GM11168 (cell line): ENCODE measurements at regions not wholly inside any gene's neighbourhood (a gene's known extent, or its start where the extent isn't known, plus 50 kb on each side); places are given as distances from the start of the nearest gene placed in this dataset.

Experiments used
- in situ Hi-C: fragments of 300-500 bp; cut with MboI; formaldehyde crosslinking; loops from one replicate; pipeline ENCODE4 v1.12.0; 2022; ENCODE audit warnings: low sequenced_read_pairs; ENCODE audit not compliant: unreplicated experiment

- in situ Hi-C loops = no loop called here
These were observed 1068.0 kb downstream of the NR2F1-AS1 start for GRCh38 chr5:92513067-92513466.

DNA sequence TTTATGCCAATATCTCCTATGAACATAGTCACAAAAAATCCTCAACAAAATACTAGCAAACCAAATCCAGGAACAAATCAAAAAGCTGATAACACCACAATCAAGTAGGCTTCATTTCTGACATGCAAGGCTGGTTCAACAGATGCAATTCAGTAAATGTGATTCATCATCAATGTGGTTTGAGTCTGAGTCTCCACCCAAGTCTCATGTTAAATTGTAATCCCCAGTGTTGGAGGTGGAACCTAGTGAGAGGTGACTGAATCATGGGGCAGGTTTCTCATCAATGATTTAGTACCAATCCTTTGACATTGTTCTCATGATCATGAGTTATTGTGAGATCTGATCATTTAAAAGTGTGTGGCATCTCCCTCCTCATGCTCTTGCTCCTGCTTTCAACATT, 1072.7 kb downstream of the NR2F1-AS1 start:
- in situ Hi-C loops = no loop called here

- in situ Hi-C loops = no loop called here
These were observed 1075.1 kb downstream of the NR2F1-AS1 start for GRCh38 chr5:92505925-92506324.

DNA sequence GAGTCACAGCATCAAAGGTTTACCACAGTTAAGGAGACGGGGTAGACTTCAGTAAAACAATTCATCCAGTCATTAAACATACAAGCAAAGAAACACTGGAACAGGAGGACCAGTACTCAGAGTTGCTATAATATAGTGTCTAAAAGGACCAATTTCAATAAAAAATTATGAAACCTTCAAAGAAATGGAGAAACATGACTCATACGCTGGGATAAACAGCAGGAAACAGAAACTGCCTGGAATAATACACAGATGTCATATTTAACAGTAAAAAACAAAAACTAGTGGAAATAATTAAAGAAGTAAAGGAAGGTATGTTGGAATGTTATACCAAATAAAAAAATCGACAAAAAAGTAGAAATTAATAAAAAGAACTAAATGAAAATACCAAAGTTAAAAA, 1075.9 kb downstream of the NR2F1-AS1 start:
- in situ Hi-C loops = no loop called here

- in situ Hi-C loops = no loop called here
These were observed 1076.7 kb downstream of the NR2F1-AS1 start for GRCh38 chr5:92504346-92504745.

DNA sequence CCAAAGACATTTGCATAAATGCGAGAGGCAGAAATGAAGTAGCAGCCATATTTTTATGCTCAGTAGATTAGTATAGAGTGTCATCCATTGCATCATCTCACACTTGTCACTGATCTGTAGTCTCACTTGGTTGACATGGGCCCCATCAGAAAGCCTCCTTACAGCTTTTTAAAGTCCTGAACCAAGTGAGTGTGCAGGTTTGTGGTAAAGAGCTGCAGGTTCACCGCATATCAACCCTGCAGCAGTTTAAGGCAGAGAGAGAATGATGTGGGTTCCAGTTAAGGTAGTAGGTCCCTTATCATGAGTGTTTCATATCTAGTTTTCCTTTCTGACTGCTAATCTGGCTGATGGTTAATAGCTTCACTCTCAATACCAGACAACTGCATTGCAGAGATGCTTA, 1080.3 kb downstream of the NR2F1-AS1 start:
- in situ Hi-C loops = no loop called here

- in situ Hi-C loops = no loop called here
These were observed 1084.5 kb downstream of the NR2F1-AS1 start for GRCh38 chr5:92496545-92496944.

DNA sequence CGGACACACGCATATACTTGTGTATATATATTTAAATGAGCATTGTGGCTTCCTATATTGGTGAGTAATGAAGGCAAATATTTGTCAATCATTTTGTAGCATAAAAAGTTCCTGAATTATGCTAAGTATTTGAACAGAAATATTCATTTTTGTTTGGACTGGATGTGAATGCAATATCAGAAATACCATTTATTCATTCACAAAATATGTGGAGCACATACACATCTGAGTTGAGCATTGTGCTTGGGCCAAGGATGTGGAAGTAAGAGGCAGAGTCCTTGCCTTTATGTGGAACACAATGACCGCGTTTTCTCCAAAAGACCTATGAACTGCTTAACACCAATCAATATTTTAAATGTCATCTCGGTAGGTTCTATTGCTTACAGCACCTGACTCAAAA, 1086.5 kb downstream of the NR2F1-AS1 start:
- in situ Hi-C loops = no loop called here

DNA sequence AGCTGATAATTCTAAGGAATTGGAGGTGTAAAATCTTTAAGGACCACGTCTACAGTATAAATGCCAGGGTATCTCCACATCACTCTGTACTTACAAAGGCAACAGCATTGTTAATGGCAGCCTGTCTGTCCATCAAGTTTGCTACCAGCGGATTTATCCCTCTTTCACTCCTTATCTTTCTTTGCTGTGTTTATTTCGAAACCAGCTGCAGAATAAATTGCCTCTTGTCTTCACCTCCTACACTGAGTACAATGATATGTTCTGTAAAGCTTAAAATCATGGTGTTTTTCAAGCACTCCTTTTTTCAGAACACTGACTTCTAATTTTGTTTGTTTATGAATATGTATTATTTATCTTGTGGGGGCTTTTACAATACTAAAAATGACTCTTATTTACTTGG, 1088.1 kb downstream of the NR2F1-AS1 start:
- in situ Hi-C loops = no loop called here

- in situ Hi-C loops = no loop called here
These were observed 1096.5 kb downstream of the NR2F1-AS1 start for GRCh38 chr5:92484484-92484883.

- in situ Hi-C loops = no loop called here
These were observed 1090.0 kb upstream of the ARRDC3 start for GRCh38 chr5:92472981-92473566.

GRCh38 chr5:92471861-92472260, 1088.7 kb upstream of the ARRDC3 start:
- in situ Hi-C loops = no loop called here

DNA sequence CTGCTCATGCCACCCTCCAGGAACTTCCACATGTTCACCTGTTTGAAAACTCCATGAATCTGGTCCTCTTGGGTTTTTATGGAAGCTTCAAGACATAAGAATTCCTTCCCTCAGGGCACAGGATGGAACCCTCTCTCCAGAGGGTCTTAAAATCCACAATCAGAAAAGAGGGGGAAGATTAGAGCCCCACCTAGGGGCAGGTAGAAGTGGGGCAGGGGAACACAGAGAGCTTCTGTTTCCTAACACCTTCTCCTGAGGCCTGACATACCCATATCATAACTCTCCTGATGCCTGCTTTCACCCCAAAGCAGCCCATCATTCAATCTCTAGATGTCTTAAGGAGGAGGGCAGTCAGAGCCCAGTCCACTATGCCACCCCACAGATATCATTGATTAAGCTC, 1087.7 kb upstream of the ARRDC3 start:
- in situ Hi-C loops = no loop called here

DNA sequence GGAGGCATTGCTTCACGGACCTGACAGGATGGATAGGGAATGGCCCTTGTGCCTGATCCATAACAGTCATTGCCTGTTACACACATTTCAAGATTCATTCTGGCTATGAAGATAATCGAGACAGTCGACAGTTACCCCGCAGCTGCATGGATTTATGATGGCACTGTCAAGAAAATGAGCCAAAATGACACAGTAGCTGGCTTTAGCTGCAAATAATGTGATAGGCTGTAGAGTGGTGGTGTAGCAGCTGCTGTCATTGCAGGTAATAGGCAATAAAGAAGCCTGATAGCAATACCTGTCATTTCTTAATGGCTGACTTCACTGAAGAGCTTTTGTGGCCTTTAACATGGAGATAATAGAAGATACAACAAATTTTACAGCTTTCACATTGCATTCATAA, 1085.2 kb upstream of the ARRDC3 start:
- in situ Hi-C loops = no loop called here

- in situ Hi-C loops = no loop called here
These were observed 1084.6 kb upstream of the ARRDC3 start for GRCh38 chr5:92467695-92468094.

DNA sequence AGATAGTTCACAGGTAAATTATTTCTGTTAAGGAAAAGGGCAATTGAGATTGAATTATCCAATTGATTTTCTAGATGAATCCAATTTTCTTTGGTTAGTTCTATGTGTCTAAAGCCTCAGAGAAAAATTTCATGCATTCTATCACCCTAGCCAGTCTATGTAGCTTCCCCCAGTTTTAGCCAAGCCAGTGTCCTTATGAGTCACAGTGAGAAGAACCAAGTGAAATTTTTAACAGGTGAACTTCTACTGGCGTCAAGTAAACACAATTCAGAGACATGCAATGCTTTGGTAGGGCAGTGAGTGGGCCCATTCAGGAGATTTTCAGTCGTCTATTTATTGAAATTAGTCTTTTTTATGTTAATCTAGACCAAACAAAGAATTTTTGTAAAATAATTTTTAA, 1077.4 kb upstream of the ARRDC3 start:
- in situ Hi-C loops = no loop called here

GRCh38 chr5:92459654-92460053, 1076.5 kb upstream of the ARRDC3 start:
- in situ Hi-C loops = no loop called here

DNA sequence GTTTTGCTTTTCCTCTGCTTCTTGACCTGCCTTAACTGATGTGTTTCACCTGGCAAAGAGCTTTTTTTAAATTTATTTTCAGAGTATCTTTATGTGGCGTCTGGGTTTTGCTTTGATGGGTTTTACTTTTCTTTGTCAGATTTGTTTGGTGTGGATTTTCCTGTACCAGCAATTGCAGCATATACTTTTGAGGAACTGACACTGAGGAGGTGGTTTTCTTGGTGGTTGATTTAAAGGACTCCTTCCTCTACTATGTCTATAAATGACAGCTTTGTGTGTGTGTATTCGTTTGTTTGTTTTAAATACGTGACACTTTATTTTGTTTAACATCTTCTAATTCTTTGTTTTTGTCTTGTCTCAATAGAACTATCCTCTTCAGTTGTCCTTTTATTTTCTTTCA, 1071.9 kb upstream of the ARRDC3 start:
- in situ Hi-C loops = no loop called here

DNA sequence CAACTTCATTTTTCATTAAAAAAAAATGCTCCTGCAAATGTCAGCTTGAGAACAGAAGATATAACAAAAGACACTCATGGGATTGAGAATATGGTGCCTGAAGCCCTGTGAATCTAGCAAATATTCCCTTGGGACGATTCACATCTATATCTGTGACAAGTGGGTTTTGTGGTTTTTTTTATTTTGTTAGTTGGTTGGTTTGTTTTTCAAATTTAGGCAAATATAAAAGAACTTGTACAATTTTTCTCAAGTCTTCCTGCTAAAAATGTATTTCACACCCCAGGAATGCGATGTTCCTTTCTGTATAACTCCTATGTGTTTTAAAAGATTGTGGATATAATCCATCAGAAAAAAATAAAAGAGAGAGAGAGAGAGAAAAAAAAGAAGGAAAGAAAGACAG, 1061.8 kb upstream of the ARRDC3 start:
- in situ Hi-C loops = no loop called here

DNA sequence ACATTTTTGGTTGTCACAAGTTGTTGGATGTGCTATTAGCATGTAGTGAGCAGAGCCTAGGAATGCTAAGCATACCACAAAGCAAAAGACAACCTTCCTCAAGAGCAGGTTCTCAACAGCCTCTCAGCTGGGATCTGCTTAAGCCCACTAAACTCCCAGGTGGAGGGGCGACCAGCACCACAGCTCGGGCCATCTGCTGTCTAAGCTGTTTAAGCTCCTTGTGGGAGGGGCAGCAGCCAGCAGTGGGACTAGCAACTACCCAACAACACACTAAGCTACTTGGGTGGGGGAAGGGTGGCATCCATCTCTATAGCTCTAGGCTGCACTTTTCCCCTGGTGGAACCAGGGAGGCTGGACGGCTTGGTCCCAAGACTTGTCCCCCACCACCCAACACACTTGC, 1052.7 kb upstream of the ARRDC3 start:
- in situ Hi-C loops = no loop called here

DNA sequence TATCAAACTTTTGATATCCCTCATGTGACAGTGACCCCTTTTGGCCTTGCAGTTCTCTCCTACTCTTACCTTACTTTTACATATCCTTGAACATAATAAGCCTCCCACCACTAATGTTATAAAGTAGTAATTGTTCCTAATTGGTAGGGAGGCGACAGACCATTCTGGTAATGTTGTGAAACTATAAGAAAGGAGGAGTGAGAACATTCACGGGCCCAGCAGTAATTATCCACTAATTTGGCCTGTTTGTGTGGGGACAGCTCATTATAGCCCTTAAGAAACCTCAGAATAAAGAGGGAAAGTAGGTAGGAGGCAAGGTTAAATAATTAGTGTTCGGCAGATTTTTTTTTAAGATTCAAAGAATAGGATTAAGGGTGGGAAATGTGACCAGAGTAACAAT, 1046.5 kb upstream of the ARRDC3 start:
- in situ Hi-C loops = no loop called here

DNA sequence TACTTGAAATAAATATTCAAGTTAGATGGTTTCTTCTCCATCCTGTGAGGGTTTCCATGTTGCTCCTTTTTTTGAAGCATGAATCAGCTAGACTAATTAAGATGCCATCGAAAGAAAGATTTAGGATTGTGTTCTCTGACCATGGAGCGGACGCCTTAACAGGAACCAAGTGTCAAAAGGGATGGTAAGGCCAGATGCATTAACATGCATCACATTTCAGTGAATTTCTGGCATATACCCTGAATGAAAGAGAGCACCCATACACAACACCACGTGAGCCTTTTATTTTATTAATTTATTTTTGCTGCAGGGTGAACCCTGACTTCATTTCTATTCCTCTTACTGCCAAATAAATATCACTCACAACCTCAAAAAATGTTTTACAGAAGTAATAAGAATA, 1045.3 kb upstream of the ARRDC3 start:
- in situ Hi-C loops = no loop called here
